Peyer's patch (tissue), 4 donors: ENCODE measurements at regions not wholly inside any gene's neighbourhood (a gene's known extent, or its start where the extent isn't known, plus 50 kb on each side); places are given as distances from the start of the nearest gene placed in this dataset.
A peak's percentile ranks its signal among the peaks of the same experiment; 100 is the strongest.

Experiments
- DNase-seq, 3 donors: peaks; one replicate each; pipeline ENCODE4 v3.0.0-alpha.2; 2017 to 2019
- H3K27ac ChIP-seq, 4 donors: fragments of 200-600 bp; sonication (generic); one replicate each; pipeline ENCODE4 v1.5.1; 2016 to 2019
- H3K27me3 ChIP-seq, 2 donors: fragments of 200-600 bp; sonication (generic); one replicate each; pipeline ENCODE4 v1.5.1; 2019
- H3K36me3 ChIP-seq, 3 donors: fragments of 200-600 bp; sonication (generic); one replicate each; pipeline ENCODE4 v1.5.1; 2016 to 2019
- H3K4me1 ChIP-seq, 4 donors: fragments of 200-600 bp; sonication (generic); one replicate each; pipeline ENCODE4 v1.5.1; 2016 to 2019
- H3K4me3 ChIP-seq, 4 donors: fragments of 200-600 bp; sonication (generic); 1 replicate in 3 of 4; 2 replicates in 1 of 4; pipeline ENCODE4 v1.5.1; 2016 to 2019; ENCODE audit warnings: mild to moderate bottlenecking in 1 of 4
- H3K9me3 ChIP-seq, 4 donors: fragments of 200-600 bp; sonication (generic); one replicate each; pipeline ENCODE4 v1.5.1; 2016 to 2019; ENCODE audit warnings: mild to moderate bottlenecking in 1 of 4
- CTCF ChIP-seq, 6 experiments: fragments of 450-650 bp in 4 of 6; fragments of 200-600 bp in 2 of 6; sonication (generic) in 1 of 6; IDR thresholded peaks; one replicate each; pipeline ENCODE4 v1.5.1; 2017 to 2019; ENCODE audit warnings: antibody characterized with exemption in 6 of 6, mild to moderate bottlenecking in 3 of 6, moderate library complexity in 1 of 6
- POLR2A ChIP-seq, 2 donors: fragments of 450-650 bp; IDR thresholded peaks; one replicate each; pipeline ENCODE4 v1.5.1; 2017; ENCODE audit warnings: antibody characterized with exemption in 2 of 2, mild to moderate bottlenecking in 2 of 2, moderate library complexity in 2 of 2

DNA sequence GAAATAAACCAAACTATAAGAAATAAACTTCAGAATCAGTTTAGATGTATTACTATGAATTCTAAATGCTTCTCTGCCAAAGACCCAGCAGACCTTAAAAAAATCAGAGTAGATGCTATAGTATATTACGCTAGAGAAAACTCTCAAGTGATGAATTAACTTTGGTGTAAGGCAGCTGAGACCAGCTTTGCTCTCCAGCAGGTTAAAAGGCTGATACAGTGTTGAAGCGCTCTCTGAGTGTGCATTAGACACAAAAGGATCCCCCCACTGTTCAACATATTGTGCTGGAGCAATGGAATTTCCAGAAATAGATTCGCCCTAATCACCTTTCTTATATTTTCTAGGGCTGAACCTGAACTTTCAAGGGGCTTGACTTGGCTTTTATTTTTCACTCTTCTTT, 190.0 kb downstream of the EFHB start:
- no peaks in the 10 kb centered on the region for H3K27me3 ChIP-seq
- TF ChIP-seq CTCF (IDR thresholded peaks at IDR 0.05) (no peak), POLR2A (IDR thresholded peaks at IDR 0.05) (no peak)
- no peak overlapping the region for H3K4me3 ChIP-seq
- H3K27ac ChIP-seq, result no peak overlapping the region
- DNase-seq, result no peak
- H3K36me3 ChIP-seq, result no peaks in the 10 kb centered on the region
- H3K9me3 ChIP-seq, result no peaks in the 10 kb centered on the region
- no peaks in the 10 kb centered on the region for H3K4me1 ChIP-seq

DNA sequence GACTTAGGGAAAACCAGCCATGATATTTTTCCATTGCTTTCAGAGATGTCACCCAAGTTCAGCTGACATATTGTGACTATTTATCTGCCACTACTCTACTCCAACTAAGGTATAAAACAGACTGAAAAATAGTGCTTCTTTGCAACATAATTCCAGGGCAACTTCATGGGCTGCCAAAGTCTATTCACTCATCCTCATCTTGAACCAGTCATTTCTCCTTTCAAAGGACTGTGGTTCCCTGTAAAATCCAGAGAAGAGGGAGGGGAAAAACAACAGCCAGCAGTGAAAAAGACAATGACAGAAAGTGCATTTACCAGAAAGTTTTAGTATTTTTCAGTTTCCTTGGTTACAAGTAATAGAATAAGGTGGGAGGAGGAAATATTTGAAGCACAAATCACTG, 191.1 kb downstream of the EFHB start:
- Histone ChIP-seq H3K27ac (no peak overlapping the region), H3K4me3 (no peak overlapping the region), H3K4me1 (no peaks in the 10 kb centered on the region), H3K36me3 (no peaks in the 10 kb centered on the region), H3K27me3 (no peaks in the 10 kb centered on the region), H3K9me3 (no peaks in the 10 kb centered on the region)
- TF ChIP-seq CTCF (IDR thresholded peaks at IDR 0.05) (no peak), POLR2A (IDR thresholded peaks at IDR 0.05) (no peak)
- no peak for DNase-seq

GRCh38 chr3:19739504-19739903, 194.5 kb downstream of the EFHB start:
- Histone ChIP-seq H3K27me3 (no peaks in the 10 kb centered on the region), H3K9me3 (no peaks in the 10 kb centered on the region), H3K36me3 (no peaks in the 10 kb centered on the region), H3K4me1 (no peaks in the 10 kb centered on the region), H3K4me3 (no peak overlapping the region), H3K27ac (no peak overlapping the region)
- no peak for DNase-seq
- no peak for TF ChIP-seq POLR2A (IDR thresholded peaks at IDR 0.05)
- TF ChIP-seq CTCF (IDR thresholded peaks at IDR 0.05), result no peak

GRCh38 chr3:19738846-19739245, 195.2 kb downstream of the EFHB start:
- no peak for DNase-seq
- Histone ChIP-seq H3K27ac (no peak overlapping the region), H3K9me3 (no peaks in the 10 kb centered on the region)

GRCh38 chr3:19735111-19735510, 198.9 kb downstream of the EFHB start:
- H3K27me3 ChIP-seq, result no peaks in the 10 kb centered on the region
- H3K27ac ChIP-seq, result peak overlapping the region in 2 of 4 donors; percentile 51 to 82
- no peaks in the 10 kb centered on the region for H3K36me3 ChIP-seq
- H3K9me3 ChIP-seq, result no peaks in the 10 kb centered on the region
- no peak overlapping the region for H3K4me3 ChIP-seq
- TF ChIP-seq CTCF (IDR thresholded peaks at IDR 0.05), result no peak
- no peak for TF ChIP-seq POLR2A (IDR thresholded peaks at IDR 0.05)
- H3K4me1 ChIP-seq, result peaks cover 0 to 9% (median 0%) of the 10 kb centered on the region in 4 donors
- DNase-seq, result peak in 1 of 3 donors; percentile 62

More at GRCh38 chr3:19738846-19739245, 195.2 kb downstream of the EFHB start:
- TF ChIP-seq CTCF (IDR thresholded peaks at IDR 0.05) (no peak), POLR2A (IDR thresholded peaks at IDR 0.05) (no peak)
- H3K4me1 ChIP-seq, result peaks cover 0 to 1% (median 0%) of the 10 kb centered on the region in 4 donors
- H3K27me3 ChIP-seq, result no peaks in the 10 kb centered on the region
- no peaks in the 10 kb centered on the region for H3K36me3 ChIP-seq
- no peak overlapping the region for H3K4me3 ChIP-seq

DNA sequence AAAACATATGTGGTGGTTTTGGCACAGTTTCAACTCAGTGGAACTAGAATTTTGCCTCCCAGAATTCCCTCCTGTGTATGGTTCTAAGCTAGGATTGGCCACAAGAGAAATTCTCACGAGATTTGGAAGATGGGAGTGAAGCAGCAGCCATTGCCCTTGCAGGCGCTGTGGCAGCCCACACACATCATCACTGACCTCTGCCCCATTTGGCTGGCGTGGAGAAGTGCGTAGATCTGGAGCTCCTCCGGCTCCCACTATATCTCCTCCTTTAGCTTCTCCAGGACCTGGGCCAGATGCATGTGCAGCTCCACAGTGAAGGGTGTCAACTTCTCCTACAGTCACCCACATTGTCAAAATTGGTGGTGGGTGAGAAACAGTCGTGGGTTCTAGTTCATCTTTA, 199.6 kb downstream of the EFHB start:
- peak in 2 of 3 donors; percentile 57 to 72 for DNase-seq

More for the DNA sequence above, 199.6 kb downstream of the EFHB start:
- peak overlapping the region in 3 of 4 donors; percentile 41 to 82 (median 51) for H3K27ac ChIP-seq
- H3K9me3 ChIP-seq, result no peaks in the 10 kb centered on the region
- H3K4me3 ChIP-seq, result peak overlapping the region in 1 of 4 donors; percentile 5
- H3K4me1 ChIP-seq, result peaks cover 0 to 9% (median 0%) of the 10 kb centered on the region in 4 donors
- H3K27me3 ChIP-seq, result no peaks in the 10 kb centered on the region
- no peak for TF ChIP-seq POLR2A (IDR thresholded peaks at IDR 0.05)
- TF ChIP-seq CTCF (IDR thresholded peaks at IDR 0.05), result no peak
- H3K36me3 ChIP-seq, result no peaks in the 10 kb centered on the region
